ENCODE measurements at regions not wholly inside any gene's neighbourhood (a gene's known extent, or its start where the extent isn't known, plus 50 kb on each side); places are given as distances from the start of the nearest gene placed in this dataset.

DNA sequence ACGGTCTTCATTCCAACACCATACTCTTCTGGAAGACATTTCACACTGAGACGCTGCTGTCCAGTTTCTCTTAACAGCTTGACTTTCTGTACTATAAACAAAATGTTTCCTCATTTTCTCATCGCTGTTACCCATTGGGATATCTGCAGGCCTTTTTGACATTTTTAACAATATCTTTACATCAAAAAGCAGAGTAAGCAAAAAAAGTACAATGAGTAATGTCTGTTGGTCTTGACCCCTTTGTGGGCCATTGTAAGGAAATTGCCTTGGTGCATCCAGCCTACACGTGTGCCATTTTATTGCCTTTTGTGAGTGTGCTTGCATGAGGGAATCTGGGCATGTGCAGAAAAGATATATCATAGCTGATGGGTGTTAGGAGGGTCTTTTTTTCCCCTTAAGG lies 129.1 kb upstream of the MANEA start:
- no peaks in the 10 kb centered on the region for H3K27me3 ChIP-seq (ENCODE audit: control insufficient read depth in 2 of 2, insufficient read depth in 1 of 2, low read length in 1 of 2)
- no peaks in the 10 kb centered on the region for H3K9me3 ChIP-seq (ENCODE audit: control insufficient read depth in 2 of 2, insufficient read depth in 1 of 2, low read length in 1 of 2)
- no peak for DNase-seq (ENCODE audit: low read depth in 6 of 9, low spot score in 9 of 9)
- H3K4me1 ChIP-seq (ENCODE audit: control insufficient read depth in 2 of 2, insufficient read depth in 2 of 2, low read length in 2 of 2) = no peaks in the 10 kb centered on the region
- no peaks in the 10 kb centered on the region for H3K36me3 ChIP-seq (ENCODE audit: control insufficient read depth in 2 of 2, insufficient read depth in 2 of 2, low read length in 1 of 2)
- 90% methylated on average over 4 of the region's 4 CpGs for WGBS
- no peak overlapping the region for H3K27ac ChIP-seq (ENCODE audit: low read depth in 1 of 2, low read length in 1 of 2)
- no peak overlapping the region for H3K4me3 ChIP-seq (ENCODE audit: low read length in 2 of 2)

DNA sequence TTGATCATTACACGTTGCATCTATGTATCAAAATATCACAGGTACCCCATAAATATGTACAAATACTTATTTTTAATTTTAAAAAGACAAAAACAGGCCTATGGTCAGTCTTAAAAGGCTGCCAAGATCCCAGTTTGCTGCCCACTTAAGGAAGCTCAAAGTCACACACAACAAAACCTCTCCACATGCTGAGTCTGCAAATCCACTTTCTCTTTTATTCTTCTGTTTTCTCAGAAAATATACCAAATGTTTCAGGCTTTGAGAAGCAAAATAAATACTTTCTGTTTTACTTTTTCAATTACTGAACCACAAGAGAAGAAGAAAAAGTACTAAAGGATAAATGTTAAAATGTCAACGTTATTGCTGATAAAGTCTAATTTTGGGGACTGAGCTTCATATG lies 107.8 kb upstream of the MANEA start:
- no peaks in the 10 kb centered on the region for H3K36me3 ChIP-seq (ENCODE audit: control insufficient read depth in 2 of 2, insufficient read depth in 2 of 2, low read length in 1 of 2)
- no peaks in the 10 kb centered on the region for H3K27me3 ChIP-seq (ENCODE audit: control insufficient read depth in 2 of 2, insufficient read depth in 1 of 2, low read length in 1 of 2)
- no peak overlapping the region for H3K4me3 ChIP-seq (ENCODE audit: low read length in 2 of 2)
- WGBS = 89% methylated on average over 2 of the region's 2 CpGs
- no peaks in the 10 kb centered on the region for H3K4me1 ChIP-seq (ENCODE audit: control insufficient read depth in 2 of 2, insufficient read depth in 2 of 2, low read length in 2 of 2)
- no peak overlapping the region for H3K27ac ChIP-seq (ENCODE audit: low read depth in 1 of 2, low read length in 1 of 2)
- DNase-seq (ENCODE audit: low read depth in 6 of 9, low spot score in 9 of 9) = no peak
- H3K9me3 ChIP-seq (ENCODE audit: control insufficient read depth in 2 of 2, insufficient read depth in 1 of 2, low read length in 1 of 2) = no peaks in the 10 kb centered on the region

DNA sequence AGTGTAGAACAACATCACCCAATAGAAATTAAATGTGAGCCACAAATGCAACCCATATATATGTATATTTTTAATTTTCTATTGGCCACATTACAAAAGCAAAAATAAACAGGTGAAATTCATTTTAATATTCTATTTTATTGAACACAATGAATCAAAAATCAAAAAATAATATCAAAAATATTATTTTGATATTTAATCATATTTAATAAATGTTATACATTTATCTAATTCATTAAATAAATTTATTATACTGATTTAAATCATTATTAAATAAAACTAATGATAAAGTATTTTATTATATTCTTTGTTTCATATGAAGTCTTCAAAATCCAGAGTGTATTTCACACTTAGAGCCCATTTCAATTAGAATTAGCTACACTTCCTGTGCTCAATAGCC lies 98.4 kb upstream of the MANEA start:
- no peak for DNase-seq (ENCODE audit: low read depth in 6 of 9, low spot score in 9 of 9)
- Histone ChIP-seq H3K27me3 (ENCODE audit: control insufficient read depth in 2 of 2, insufficient read depth in 1 of 2, low read length in 1 of 2) (no peaks in the 10 kb centered on the region), H3K9me3 (ENCODE audit: control insufficient read depth in 2 of 2, insufficient read depth in 1 of 2, low read length in 1 of 2) (no peaks in the 10 kb centered on the region), H3K36me3 (ENCODE audit: control insufficient read depth in 2 of 2, insufficient read depth in 2 of 2, low read length in 1 of 2) (no peaks in the 10 kb centered on the region), H3K4me1 (ENCODE audit: control insufficient read depth in 2 of 2, insufficient read depth in 2 of 2, low read length in 2 of 2) (no peaks in the 10 kb centered on the region), H3K4me3 (ENCODE audit: low read length in 2 of 2) (no peak overlapping the region), H3K27ac (ENCODE audit: low read depth in 1 of 2, low read length in 1 of 2) (no peak overlapping the region)

DNA sequence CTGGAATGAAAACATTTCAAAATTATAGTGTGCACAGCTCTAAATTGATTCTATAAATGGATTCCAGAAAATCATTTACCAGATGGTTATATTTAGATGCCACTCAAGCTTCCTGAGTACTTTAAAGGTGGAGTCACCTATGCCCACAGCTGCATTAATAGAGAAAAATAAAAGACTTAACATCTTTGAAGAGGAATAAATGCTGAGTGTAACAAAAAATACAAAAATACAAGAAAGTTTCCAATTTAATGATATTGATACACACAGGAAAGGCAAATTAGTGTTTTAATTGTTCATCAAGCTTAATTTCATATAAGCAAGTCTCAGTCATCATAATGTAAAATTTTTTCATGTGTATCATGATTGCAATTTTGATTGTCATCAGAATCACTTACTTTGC lies 89.5 kb upstream of the MANEA start:
- H3K4me3 ChIP-seq (ENCODE audit: low read length in 2 of 2) = no peak overlapping the region
- no peak for DNase-seq (ENCODE audit: low read depth in 6 of 9, low spot score in 9 of 9)

GRCh38 chr6:95489185-95489863 lies 88.0 kb upstream of the MANEA start:
- H3K4me3 ChIP-seq (ENCODE audit: low read length in 2 of 2) = no peak overlapping the region
- no peak for DNase-seq (ENCODE audit: low read depth in 6 of 9, low spot score in 9 of 9)
- WGBS = 53% methylated on average over 3 of the region's 3 CpGs
- no peak overlapping the region for H3K27ac ChIP-seq (ENCODE audit: low read depth in 1 of 2, low read length in 1 of 2)
- H3K27me3 ChIP-seq (ENCODE audit: control insufficient read depth in 2 of 2, insufficient read depth in 1 of 2, low read length in 1 of 2) = no peaks in the 10 kb centered on the region
- H3K9me3 ChIP-seq (ENCODE audit: control insufficient read depth in 2 of 2, insufficient read depth in 1 of 2, low read length in 1 of 2) = no peaks in the 10 kb centered on the region
- no peaks in the 10 kb centered on the region for H3K4me1 ChIP-seq (ENCODE audit: control insufficient read depth in 2 of 2, insufficient read depth in 2 of 2, low read length in 2 of 2)
- H3K36me3 ChIP-seq (ENCODE audit: control insufficient read depth in 2 of 2, insufficient read depth in 2 of 2, low read length in 1 of 2) = no peaks in the 10 kb centered on the region

More for the DNA sequence above, 89.5 kb upstream of the MANEA start:
- no peak overlapping the region for H3K27ac ChIP-seq (ENCODE audit: low read depth in 1 of 2, low read length in 1 of 2)
- H3K36me3 ChIP-seq (ENCODE audit: control insufficient read depth in 2 of 2, insufficient read depth in 2 of 2, low read length in 1 of 2) = no peaks in the 10 kb centered on the region
- no peaks in the 10 kb centered on the region for H3K27me3 ChIP-seq (ENCODE audit: control insufficient read depth in 2 of 2, insufficient read depth in 1 of 2, low read length in 1 of 2)
- H3K4me1 ChIP-seq (ENCODE audit: control insufficient read depth in 2 of 2, insufficient read depth in 2 of 2, low read length in 2 of 2) = no peaks in the 10 kb centered on the region
- H3K9me3 ChIP-seq (ENCODE audit: control insufficient read depth in 2 of 2, insufficient read depth in 1 of 2, low read length in 1 of 2) = no peaks in the 10 kb centered on the region

DNA sequence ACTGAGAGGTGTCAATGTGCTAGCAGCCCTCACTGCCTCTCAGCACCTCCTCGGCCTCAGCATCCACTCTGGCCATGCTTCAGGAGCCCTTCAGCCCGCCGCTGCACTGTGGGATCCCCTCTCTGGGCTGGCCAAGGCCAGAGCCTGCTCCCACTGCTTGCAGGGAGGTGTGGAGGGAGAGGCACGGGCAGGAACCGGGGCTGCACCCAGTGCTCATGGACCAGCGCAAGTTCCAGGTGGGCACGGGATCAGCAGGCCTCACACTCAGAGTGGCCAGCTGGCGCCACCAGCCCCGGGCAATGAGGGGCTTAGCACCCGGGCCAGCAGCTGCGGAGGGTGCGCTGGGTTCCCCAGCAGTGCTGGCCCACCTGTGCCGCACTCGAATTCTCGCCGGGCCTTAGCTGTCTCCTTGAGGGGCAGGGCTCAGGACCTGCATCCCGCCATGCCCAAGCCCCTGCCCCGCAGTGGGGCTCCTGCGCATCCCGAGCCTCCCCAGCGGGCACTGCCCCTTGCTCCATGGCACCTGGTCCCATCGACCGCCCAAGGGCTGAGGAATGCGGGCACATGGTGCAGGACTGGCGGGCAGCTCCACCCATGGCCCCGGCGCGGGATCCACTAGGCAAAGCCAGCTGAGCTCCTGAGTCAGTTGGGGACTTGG lies 80.4 kb upstream of the MANEA start:
- no peaks in the 10 kb centered on the region for H3K27me3 ChIP-seq (ENCODE audit: control insufficient read depth in 2 of 2, insufficient read depth in 1 of 2, low read length in 1 of 2)
- 95% methylated on average over 28 of the region's 28 CpGs for WGBS
- H3K4me3 ChIP-seq (ENCODE audit: low read length in 2 of 2) = no peak overlapping the region
- H3K36me3 ChIP-seq (ENCODE audit: control insufficient read depth in 2 of 2, insufficient read depth in 2 of 2, low read length in 1 of 2) = no peaks in the 10 kb centered on the region
- no peak overlapping the region for H3K27ac ChIP-seq (ENCODE audit: low read depth in 1 of 2, low read length in 1 of 2)
- no peak for DNase-seq (ENCODE audit: low read depth in 6 of 9, low spot score in 9 of 9)
- H3K9me3 ChIP-seq (ENCODE audit: control insufficient read depth in 2 of 2, insufficient read depth in 1 of 2, low read length in 1 of 2) = peaks cover 0 to 8% of the 10 kb centered on the region in 2 donors
- no peaks in the 10 kb centered on the region for H3K4me1 ChIP-seq (ENCODE audit: control insufficient read depth in 2 of 2, insufficient read depth in 2 of 2, low read length in 2 of 2)

DNA sequence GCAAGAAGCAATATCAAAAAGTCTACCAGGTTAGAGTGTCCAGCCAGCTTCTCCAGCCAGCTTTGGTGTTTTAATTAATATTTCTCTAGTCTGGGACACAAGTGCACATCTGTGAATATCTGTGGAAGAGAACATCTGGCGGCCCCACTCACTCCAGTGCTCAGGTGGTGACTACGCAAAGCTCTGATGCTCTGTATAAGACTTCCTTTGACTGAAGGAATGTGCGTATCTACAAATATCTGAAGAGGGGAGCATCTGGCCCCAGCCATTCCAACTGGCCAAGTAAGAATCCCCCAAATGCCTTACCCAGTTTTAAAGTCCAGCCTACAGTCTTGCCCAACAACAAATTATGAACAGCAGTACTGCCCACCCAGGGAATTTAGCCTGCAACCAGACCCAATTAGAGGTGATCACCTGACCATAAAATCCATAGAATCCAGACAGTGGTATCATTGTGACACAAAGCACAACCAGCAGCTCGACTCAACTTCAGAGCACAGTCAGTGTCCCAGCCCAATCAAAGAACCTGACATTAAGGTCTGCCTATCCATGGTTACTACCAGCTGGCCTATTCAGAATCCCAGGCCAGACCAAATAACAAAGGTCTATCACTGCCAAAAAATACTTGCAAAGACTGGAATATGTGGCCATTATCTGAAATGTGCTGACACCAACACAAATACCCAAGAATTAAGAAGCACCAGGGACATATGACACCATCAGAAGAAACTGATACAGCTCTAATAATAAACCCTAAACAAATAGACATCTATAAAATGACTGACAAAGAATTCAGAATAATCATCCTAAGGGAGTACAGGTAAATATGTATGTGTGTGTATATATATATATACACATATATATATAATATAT lies 76.1 kb upstream of the MANEA start:
- DNase-seq (ENCODE audit: low read depth in 6 of 9, low spot score in 9 of 9) = no peak
- Histone ChIP-seq H3K27me3 (ENCODE audit: control insufficient read depth in 2 of 2, insufficient read depth in 1 of 2, low read length in 1 of 2) (no peaks in the 10 kb centered on the region), H3K4me3 (ENCODE audit: low read length in 2 of 2) (no peak overlapping the region), H3K9me3 (ENCODE audit: control insufficient read depth in 2 of 2, insufficient read depth in 1 of 2, low read length in 1 of 2) (peaks cover 0 to 8% of the 10 kb centered on the region in 2 donors), H3K4me1 (ENCODE audit: control insufficient read depth in 2 of 2, insufficient read depth in 2 of 2, low read length in 2 of 2) (no peaks in the 10 kb centered on the region), H3K27ac (ENCODE audit: low read depth in 1 of 2, low read length in 1 of 2) (no peak overlapping the region), H3K36me3 (ENCODE audit: control insufficient read depth in 2 of 2, insufficient read depth in 2 of 2, low read length in 1 of 2) (no peaks in the 10 kb centered on the region)
- WGBS = 93% methylated on average over 4 of the region's 4 CpGs

DNA sequence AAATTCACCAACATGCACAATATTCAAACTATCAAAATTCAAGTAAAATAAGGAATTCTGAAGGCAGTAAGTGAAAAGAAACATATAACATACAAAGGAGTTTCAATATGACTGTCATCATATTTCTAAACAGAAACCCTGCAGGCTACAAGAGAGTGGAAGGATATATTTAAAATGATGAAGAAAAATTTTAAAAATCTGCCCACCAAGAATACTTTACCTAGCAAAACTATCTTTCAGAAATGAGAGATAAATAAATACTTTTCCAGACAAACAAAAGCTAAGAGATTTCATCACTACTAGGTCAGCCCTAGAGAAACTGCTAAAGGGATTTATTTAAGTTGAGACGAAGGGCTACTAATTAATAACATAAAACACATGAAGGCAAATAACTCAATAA lies 73.8 kb upstream of the MANEA start:
- 99% methylated on average over 1 of the region's 1 CpG for WGBS
- Histone ChIP-seq H3K27me3 (ENCODE audit: control insufficient read depth in 2 of 2, insufficient read depth in 1 of 2, low read length in 1 of 2) (no peaks in the 10 kb centered on the region), H3K27ac (ENCODE audit: low read depth in 1 of 2, low read length in 1 of 2) (no peak overlapping the region), H3K4me1 (ENCODE audit: control insufficient read depth in 2 of 2, insufficient read depth in 2 of 2, low read length in 2 of 2) (no peaks in the 10 kb centered on the region), H3K9me3 (ENCODE audit: control insufficient read depth in 2 of 2, insufficient read depth in 1 of 2, low read length in 1 of 2) (no peaks in the 10 kb centered on the region), H3K36me3 (ENCODE audit: control insufficient read depth in 2 of 2, insufficient read depth in 2 of 2, low read length in 1 of 2) (no peaks in the 10 kb centered on the region), H3K4me3 (ENCODE audit: low read length in 2 of 2) (no peak overlapping the region)
- no peak for DNase-seq (ENCODE audit: low read depth in 6 of 9, low spot score in 9 of 9)

DNA sequence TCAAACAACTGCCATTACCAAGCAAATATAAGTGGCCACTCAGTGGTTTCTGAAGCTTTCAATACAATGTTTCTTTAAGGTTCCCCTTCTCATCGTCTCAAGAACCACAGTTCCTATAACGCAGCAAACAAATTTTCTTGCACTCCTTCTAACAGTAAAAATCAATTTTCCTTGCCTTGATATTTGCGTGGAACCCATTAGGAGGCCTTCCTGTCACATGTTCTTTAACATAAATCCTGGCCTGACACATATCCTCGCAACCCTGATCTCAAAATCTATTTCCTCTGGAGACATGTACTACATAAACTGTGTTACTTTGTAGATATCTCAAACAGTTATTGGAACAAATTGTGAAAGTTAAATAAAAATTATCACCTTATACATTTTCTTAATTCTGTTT lies 65.9 kb upstream of the MANEA start:
- H3K36me3 ChIP-seq (ENCODE audit: control insufficient read depth in 2 of 2, insufficient read depth in 2 of 2, low read length in 1 of 2) = no peaks in the 10 kb centered on the region

More for the DNA sequence above, 65.9 kb upstream of the MANEA start:
- DNase-seq (ENCODE audit: low read depth in 6 of 9, low spot score in 9 of 9) = no peak
- Histone ChIP-seq H3K27me3 (ENCODE audit: control insufficient read depth in 2 of 2, insufficient read depth in 1 of 2, low read length in 1 of 2) (no peaks in the 10 kb centered on the region), H3K4me1 (ENCODE audit: control insufficient read depth in 2 of 2, insufficient read depth in 2 of 2, low read length in 2 of 2) (no peaks in the 10 kb centered on the region), H3K9me3 (ENCODE audit: control insufficient read depth in 2 of 2, insufficient read depth in 1 of 2, low read length in 1 of 2) (no peaks in the 10 kb centered on the region), H3K4me3 (ENCODE audit: low read length in 2 of 2) (no peak overlapping the region), H3K27ac (ENCODE audit: low read depth in 1 of 2, low read length in 1 of 2) (no peak overlapping the region)
- WGBS = 8% methylated on average over 4 of the region's 4 CpGs

Data from thymus (tissue), 11 donors.